ENCODE measurements at regions not wholly inside any gene's neighbourhood (a gene's known extent, or its start where the extent isn't known, plus 50 kb on each side); places are given as distances from the start of the nearest gene placed in this dataset.
A peak's percentile ranks its signal among the peaks of the same experiment; 100 is the strongest.

- POLR2A ChIA-PET, result no interaction called here
- DNase-seq, result no peak
These were observed 393.8 kb downstream of the SHQ1 start for GRCh38 chr3:72454441-72454840.

GRCh38 chr3:72453706-72454105 is 394.5 kb downstream of the SHQ1 start:
- POLR2A ChIA-PET, result no interaction called here
- Mint-ChIP-seq H3K27ac (no peak overlapping the region), H3K4me3 (no peak overlapping the region), H3K27me3 (peaks cover 13% of the 10 kb centered on the region), H3K36me3 (ENCODE audit: low read depth) (no peaks in the 10 kb centered on the region), H3K9me3 (no peaks in the 10 kb centered on the region), H3K4me1 (peaks cover 9% of the 10 kb centered on the region)
- CTCF ChIA-PET, result interaction anchor here (1.4 kb wide), 1 partner anchor 21 kb away, joined by 3 read pairs; no protein-coding TSS in a partner anchor
- no peak for DNase-seq

More at GRCh38 chr3:72454441-72454840, 393.8 kb downstream of the SHQ1 start:
- Mint-ChIP-seq H3K27me3 (peaks cover 13% of the 10 kb centered on the region), H3K4me1 (peaks cover 7% of the 10 kb centered on the region), H3K9me3 (no peaks in the 10 kb centered on the region), H3K4me3 (no peak overlapping the region), H3K36me3 (ENCODE audit: low read depth) (no peaks in the 10 kb centered on the region), H3K27ac (no peak overlapping the region)
- CTCF ChIA-PET, result no interaction called here

GRCh38 chr3:72452745-72453144 is 395.5 kb downstream of the SHQ1 start:
- H3K27me3 Mint-ChIP-seq, result peaks cover 13% of the 10 kb centered on the region
- no peak overlapping the region for H3K27ac Mint-ChIP-seq
- no peaks in the 10 kb centered on the region for H3K36me3 Mint-ChIP-seq (ENCODE audit: low read depth)
- no peak overlapping the region for H3K4me3 Mint-ChIP-seq
- POLR2A ChIA-PET, result no interaction called here
- CTCF ChIA-PET, result interaction anchor here (1.4 kb wide), 1 partner anchor 22 kb away, joined by 3 read pairs; no protein-coding TSS in a partner anchor
- DNase-seq, result no peak
- peaks cover 11% of the 10 kb centered on the region for H3K4me1 Mint-ChIP-seq
- no peaks in the 10 kb centered on the region for H3K9me3 Mint-ChIP-seq

- Mint-ChIP-seq H3K9me3 (no peaks in the 10 kb centered on the region), H3K4me3 (no peak overlapping the region), H3K27me3 (peaks cover 13% of the 10 kb centered on the region), H3K4me1 (peaks cover 12% of the 10 kb centered on the region), H3K27ac (no peak overlapping the region), H3K36me3 (ENCODE audit: low read depth) (no peaks in the 10 kb centered on the region)
- CTCF ChIA-PET, result interaction anchor here (0.6 kb wide), 1 partner anchor 9 kb away, joined by 3 read pairs; no protein-coding TSS in a partner anchor
- DNase-seq, result no peak
- POLR2A ChIA-PET, result no interaction called here
These were observed 396.4 kb downstream of the SHQ1 start for GRCh38 chr3:72451841-72452240.

- H3K36me3 Mint-ChIP-seq (ENCODE audit: low read depth), result peaks cover 14% of the 10 kb centered on the region
- no peak overlapping the region for H3K4me3 Mint-ChIP-seq
- no peak for DNase-seq
- ChIA-PET POLR2A (no interaction called here), CTCF (interaction anchor here (0.6 to 1.1 kb wide), 2 partner anchors 48 to 102 kb away, joined by 3 to 4 read pairs; no protein-coding TSS in a partner anchor)
- H3K27me3 Mint-ChIP-seq, result peaks cover 13% of the 10 kb centered on the region
- peaks cover 18% of the 10 kb centered on the region for H3K4me1 Mint-ChIP-seq
- no peak overlapping the region for H3K27ac Mint-ChIP-seq
- no peaks in the 10 kb centered on the region for H3K9me3 Mint-ChIP-seq
These were observed 398.7 kb downstream of the SHQ1 start for GRCh38 chr3:72449551-72449950.

- Mint-ChIP-seq H3K27ac (no peak overlapping the region), H3K4me1 (peaks cover 25% of the 10 kb centered on the region), H3K9me3 (no peaks in the 10 kb centered on the region), H3K36me3 (ENCODE audit: low read depth) (peaks cover 20% of the 10 kb centered on the region), H3K27me3 (peaks cover 13% of the 10 kb centered on the region), H3K4me3 (no peak overlapping the region)
- CTCF ChIA-PET, result interaction anchor here (1.1 kb wide), 2 partner anchors 9 to 48 kb away, joined by 3 to 4 read pairs; no protein-coding TSS in a partner anchor
- POLR2A ChIA-PET, result no interaction called here
- no peak for DNase-seq
These were observed 399.4 kb downstream of the SHQ1 start for GRCh38 chr3:72448858-72449257.

GRCh38 chr3:72448375-72448823 is 399.8 kb downstream of the SHQ1 start:
- peaks cover 25% of the 10 kb centered on the region for H3K36me3 Mint-ChIP-seq (ENCODE audit: low read depth)
- DNase-seq, result no peak
- CTCF ChIA-PET, result interaction anchor here (1.1 kb wide), 1 partner anchor 9 kb away, joined by 3 read pairs; no protein-coding TSS in a partner anchor
- H3K27me3 Mint-ChIP-seq, result peaks cover 11% of the 10 kb centered on the region
- H3K9me3 Mint-ChIP-seq, result no peaks in the 10 kb centered on the region
- no peak overlapping the region for H3K4me3 Mint-ChIP-seq
- peaks cover 30% of the 10 kb centered on the region for H3K4me1 Mint-ChIP-seq
- POLR2A ChIA-PET, result no interaction called here
- peak overlapping the region; percentile 47 for H3K27ac Mint-ChIP-seq

GRCh38 chr3:72447059-72447946 is 400.9 kb downstream of the SHQ1 start:
- CTCF ChIA-PET, result interaction anchor here (0.8 to 1.0 kb wide), 3 partner anchors 17 to 187 kb away, joined by 3 to 4 read pairs (median 3); no protein-coding TSS in a partner anchor
- peak; percentile 90 for DNase-seq
- peak overlapping the region; percentile 95 for H3K4me3 Mint-ChIP-seq
- POLR2A ChIA-PET, result no interaction called here
- H3K27me3 Mint-ChIP-seq, result peaks cover 8% of the 10 kb centered on the region
- H3K36me3 Mint-ChIP-seq (ENCODE audit: low read depth), result peaks cover 31% of the 10 kb centered on the region
- peaks cover 41% of the 10 kb centered on the region for H3K4me1 Mint-ChIP-seq
- H3K27ac Mint-ChIP-seq, result peak overlapping the region; percentile 70
- no peaks in the 10 kb centered on the region for H3K9me3 Mint-ChIP-seq

GRCh38 chr3:72446218-72447058 is 401.8 kb downstream of the SHQ1 start, which contains the start of gene RYBP:
Gene RYBP, minus strand, starts transcription at chr3:72446621.
- POLR2A ChIA-PET, result interaction anchor here (0.5 kb wide), 1 partner anchor 40 kb away, joined by 3 read pairs; no protein-coding TSS in a partner anchor
- no peaks in the 10 kb centered on the region for H3K9me3 Mint-ChIP-seq
- peak; percentile 38 for DNase-seq
- peaks cover 3% of the 10 kb centered on the region for H3K27me3 Mint-ChIP-seq
- H3K27ac Mint-ChIP-seq, result peak within 1 kb of the TSS; percentile 97
- H3K4me1 Mint-ChIP-seq, result peaks cover 49% of the 10 kb centered on the region
- H3K36me3 Mint-ChIP-seq (ENCODE audit: low read depth), result peaks cover 31% of the 10 kb centered on the region
- CTCF ChIA-PET, result interaction anchor here (0.9 to 1.0 kb wide), 2 partner anchors 175 to 186 kb away, joined by 3 to 4 read pairs; no protein-coding TSS in a partner anchor
- H3K4me3 Mint-ChIP-seq, result peak within 1 kb of the TSS; percentile 95

GRCh38 chr3:72445827-72446217 is 402.4 kb downstream of the SHQ1 start:
- no peak for DNase-seq
- Mint-ChIP-seq H3K27me3 (no peaks in the 10 kb centered on the region), H3K9me3 (no peaks in the 10 kb centered on the region), H3K4me1 (peaks cover 54% of the 10 kb centered on the region), H3K36me3 (ENCODE audit: low read depth) (peaks cover 36% of the 10 kb centered on the region), H3K4me3 (peak overlapping the region; percentile 95), H3K27ac (peak overlapping the region; percentile 97)
- ChIA-PET CTCF (no interaction called here), POLR2A (interaction anchor here (0.5 kb wide), 1 partner anchor 39 kb away, joined by 3 read pairs; no protein-coding TSS in a partner anchor)

- Mint-ChIP-seq H3K4me3 (peak overlapping the region; percentile 95), H3K4me1 (peaks cover 64% of the 10 kb centered on the region), H3K27ac (peak overlapping the region; percentile 74), H3K9me3 (no peaks in the 10 kb centered on the region), H3K27me3 (no peaks in the 10 kb centered on the region), H3K36me3 (ENCODE audit: low read depth) (peaks cover 43% of the 10 kb centered on the region)
- peak; percentile 39 for DNase-seq
- ChIA-PET CTCF (interaction anchor here (1.0 kb wide), 1 partner anchor 377 kb away, joined by 3 read pairs; no protein-coding TSS in a partner anchor), POLR2A (no interaction called here)
These were observed 403.5 kb downstream of the SHQ1 start for GRCh38 chr3:72444656-72445223.

GRCh38 chr3:72442759-72443158 is 405.5 kb downstream of the SHQ1 start:
- Mint-ChIP-seq H3K27me3 (no peaks in the 10 kb centered on the region), H3K4me1 (peaks cover 78% of the 10 kb centered on the region), H3K36me3 (ENCODE audit: low read depth) (peaks cover 62% of the 10 kb centered on the region), H3K9me3 (no peaks in the 10 kb centered on the region), H3K27ac (no peak overlapping the region), H3K4me3 (peak overlapping the region; percentile 14)
- POLR2A ChIA-PET, result no interaction called here
- CTCF ChIA-PET, result interaction anchor here (0.6 kb wide), 1 partner anchor 395 kb away, joined by 4 read pairs; no protein-coding TSS in a partner anchor
- no peak for DNase-seq
